GM12872 (cell line): ENCODE measurements at regions not wholly inside any gene's neighbourhood (a gene's known extent, or its start where the extent isn't known, plus 50 kb on each side); places are given as distances from the start of the nearest gene placed in this dataset.

Experiments
- TF ChIP-seq, protein P1 (sequence below): IDR thresholded peaks from 3 replicates; pipeline ENCODE4 v1.5.1; 2011; ENCODE audit warnings: low read depth, mild to moderate bottlenecking, low read length, moderate library complexity; ENCODE audit not compliant: insufficient read depth

DNA sequence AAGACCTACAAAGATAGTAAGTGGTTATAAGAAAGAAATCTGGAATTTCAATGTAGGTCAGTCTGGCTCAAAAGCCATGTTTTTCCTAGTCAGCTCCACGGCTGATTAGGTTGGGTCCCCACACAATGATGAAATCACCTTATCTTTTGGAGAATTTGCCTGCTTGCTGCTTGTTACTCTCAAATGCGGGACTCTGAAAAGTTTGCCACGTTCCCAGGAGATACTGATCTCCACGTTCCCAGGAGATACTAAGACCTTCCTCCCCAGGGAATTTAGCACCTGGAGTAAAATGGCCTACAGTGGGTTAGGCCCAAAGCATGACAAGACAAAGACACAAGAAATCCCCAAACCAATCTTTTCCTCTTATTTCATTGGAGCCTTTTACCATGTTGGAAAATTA lies 449.6 kb downstream of the TNS1 start:
- TF ChIP-seq, protein P1, sequence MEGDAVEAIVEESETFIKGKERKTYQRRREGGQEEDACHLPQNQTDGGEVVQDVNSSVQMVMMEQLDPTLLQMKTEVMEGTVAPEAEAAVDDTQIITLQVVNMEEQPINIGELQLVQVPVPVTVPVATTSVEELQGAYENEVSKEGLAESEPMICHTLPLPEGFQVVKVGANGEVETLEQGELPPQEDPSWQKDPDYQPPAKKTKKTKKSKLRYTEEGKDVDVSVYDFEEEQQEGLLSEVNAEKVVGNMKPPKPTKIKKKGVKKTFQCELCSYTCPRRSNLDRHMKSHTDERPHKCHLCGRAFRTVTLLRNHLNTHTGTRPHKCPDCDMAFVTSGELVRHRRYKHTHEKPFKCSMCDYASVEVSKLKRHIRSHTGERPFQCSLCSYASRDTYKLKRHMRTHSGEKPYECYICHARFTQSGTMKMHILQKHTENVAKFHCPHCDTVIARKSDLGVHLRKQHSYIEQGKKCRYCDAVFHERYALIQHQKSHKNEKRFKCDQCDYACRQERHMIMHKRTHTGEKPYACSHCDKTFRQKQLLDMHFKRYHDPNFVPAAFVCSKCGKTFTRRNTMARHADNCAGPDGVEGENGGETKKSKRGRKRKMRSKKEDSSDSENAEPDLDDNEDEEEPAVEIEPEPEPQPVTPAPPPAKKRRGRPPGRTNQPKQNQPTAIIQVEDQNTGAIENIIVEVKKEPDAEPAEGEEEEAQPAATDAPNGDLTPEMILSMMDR = no peak

DNA sequence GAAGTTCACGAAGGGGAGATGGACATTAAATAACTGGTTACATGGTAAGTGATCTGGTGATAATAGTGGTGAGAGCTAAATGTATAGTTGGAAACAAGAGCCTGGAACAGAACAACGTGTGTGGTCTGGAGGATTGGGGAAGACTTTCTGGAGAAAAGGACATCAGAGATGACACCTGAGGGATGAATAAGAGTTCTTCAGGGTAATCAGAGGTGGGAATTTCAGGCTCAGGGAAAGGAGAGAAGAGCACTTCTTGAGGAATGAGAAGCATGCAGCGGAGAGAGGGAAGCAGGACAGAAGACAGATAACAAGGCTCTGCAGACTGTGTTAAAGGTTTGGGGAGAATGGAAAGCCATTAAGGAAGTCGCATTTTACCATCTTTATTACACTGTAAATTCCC lies 450.7 kb downstream of the TNS1 start:
- TF ChIP-seq, protein P1 = no peak

DNA sequence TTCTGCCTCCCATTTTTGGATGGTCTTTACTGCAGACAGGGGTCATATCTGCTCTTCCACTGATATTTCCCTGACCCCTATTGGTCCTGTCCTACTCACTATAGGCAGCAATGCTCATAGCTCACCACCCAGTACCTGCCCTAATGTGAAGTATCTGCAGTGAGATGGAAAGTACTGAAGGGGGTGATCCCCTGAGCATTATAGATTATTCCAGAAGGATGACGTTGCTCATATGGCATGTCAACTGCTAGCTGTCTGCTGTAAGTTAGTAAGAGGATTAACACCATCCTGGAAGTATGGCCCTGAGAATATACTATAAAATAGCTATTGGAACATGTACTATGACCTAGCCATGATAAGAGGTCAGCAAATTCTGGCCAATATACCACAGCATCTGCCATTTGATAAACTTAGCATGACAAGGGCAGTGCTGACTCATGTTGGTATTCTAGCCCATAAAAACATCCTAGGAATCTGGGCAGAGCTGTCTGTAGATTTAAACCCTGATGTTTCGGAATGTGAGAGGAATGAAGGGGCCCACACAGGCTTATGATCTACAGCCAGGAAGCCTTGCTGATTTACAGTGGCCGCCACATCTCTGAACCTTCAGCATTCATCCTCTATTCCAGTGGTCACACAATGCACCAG lies 451.4 kb downstream of the TNS1 start:
- TF ChIP-seq, protein P1 = no peak

DNA sequence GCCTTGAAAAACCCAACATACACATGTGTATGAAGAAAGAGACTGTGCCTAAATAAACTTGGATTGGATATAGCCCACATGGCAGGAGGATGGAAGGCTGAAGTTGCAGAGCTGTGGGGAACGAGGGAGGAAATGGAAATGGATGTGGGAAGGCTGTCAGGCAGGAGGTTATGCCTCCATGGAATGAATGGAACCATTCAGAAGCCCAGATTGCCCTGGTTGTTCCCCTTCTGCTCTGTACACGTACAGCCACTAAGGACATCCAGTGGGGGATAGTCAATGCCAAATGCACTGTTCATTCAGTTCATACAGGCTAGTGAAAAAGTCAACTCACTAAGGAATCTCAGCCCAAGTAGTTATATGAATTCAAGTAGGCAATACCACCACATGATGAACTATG lies 463.7 kb downstream of the TNS1 start:
- TF ChIP-seq, protein P1 = no peak

DNA sequence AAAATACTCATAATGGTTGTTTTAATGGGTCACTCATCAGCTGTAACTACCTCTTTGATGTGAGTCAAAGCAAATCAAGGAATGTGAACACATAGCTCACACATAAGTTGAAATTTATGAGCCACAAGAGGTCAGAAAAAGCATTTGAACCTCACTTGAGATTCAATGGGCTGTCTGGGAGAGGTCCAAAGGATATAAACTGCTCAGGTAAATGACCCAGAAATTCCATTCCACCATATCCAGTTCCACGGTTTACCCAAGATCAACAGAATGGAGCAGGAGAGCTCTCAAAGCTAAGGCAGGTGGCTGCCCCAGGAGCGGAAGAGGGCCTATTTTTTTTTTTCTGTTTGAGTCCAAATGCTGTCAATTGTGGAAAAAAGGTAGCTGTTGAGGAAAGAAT lies 464.1 kb downstream of the TNS1 start:
- TF ChIP-seq, protein P1 = no peak

DNA sequence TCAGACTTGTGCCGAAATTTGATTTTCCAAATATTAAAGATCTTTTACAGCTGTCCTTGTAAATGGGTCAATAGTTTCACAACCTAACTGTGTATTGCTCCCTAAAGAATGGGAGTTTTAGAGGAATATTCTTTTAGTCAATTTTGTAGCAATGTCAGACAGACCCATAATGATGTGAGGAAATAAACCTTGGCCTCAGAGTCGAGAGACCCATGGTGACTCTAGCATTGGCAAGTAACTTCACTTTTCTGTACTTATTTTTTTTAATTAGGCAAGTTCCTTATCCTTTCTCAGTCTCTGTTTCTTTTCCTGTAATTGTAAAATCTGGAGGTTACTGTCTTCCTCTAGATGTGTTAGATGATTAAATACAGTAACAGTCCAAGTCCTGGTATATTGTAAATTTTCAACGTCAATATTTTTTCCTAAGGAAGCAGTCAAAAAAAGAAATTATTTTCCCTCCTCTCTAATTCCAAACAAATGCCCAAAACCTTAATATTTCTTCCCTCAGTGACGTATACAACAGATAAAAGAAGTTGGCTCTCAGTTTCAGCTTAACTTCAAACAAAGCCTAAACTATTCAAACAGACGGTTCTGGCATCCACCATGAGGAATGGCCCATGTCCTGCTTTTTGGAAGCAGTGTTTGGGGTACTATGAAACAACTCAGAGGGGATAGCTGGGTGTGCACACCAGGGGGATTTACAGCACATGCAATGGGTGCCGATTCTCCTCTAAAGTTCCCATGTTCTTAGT lies 466.7 kb downstream of the TNS1 start:
- TF ChIP-seq, protein P1 = no peak

DNA sequence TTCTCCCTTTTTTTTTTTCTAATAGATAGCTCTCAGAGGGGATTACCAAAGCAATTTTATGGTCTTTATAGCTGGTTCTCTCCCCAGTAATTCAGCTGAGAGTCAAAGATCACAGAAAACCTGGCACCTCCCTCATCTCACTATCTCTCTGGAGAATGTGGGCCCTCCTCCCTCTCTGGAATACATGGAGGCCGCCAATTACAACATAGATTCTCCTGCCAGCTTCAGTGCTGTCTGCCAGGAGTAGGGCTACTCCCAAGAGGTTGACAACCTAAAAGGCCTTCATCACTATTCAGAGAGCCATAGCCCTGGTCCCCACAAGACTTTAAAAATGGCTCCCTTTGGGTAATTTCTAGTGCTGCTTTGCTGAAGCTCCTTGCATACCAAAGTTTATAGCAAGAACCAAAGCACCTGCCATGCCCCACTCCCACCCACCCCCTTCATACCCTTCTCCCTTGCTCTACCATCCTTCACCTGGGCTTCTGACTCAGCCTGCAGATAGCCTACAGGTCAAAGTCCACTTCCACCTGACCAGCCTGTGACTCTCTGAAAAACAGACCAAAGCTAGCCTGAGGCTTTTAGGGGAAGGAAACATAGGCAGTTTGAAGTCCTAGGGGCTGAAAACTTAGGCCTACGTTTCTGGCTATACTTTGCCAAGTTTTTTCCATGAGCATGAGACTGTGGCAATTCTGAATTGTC lies 472.3 kb downstream of the TNS1 start:
- TF ChIP-seq, protein P1 = no peak
